CD4-positive, alpha-beta T cell treated with Interferon gamma for 1 hour (primary cell): ENCODE measurements at regions not wholly inside any gene's neighbourhood (a gene's known extent, or its start where the extent isn't known, plus 50 kb on each side); places are given as distances from the start of the nearest gene placed in this dataset.

ENCODE experiments used
- DNase-seq: peaks from one replicate; pipeline ENCODE4 v3.0.0-alpha.2; 2020

DNA sequence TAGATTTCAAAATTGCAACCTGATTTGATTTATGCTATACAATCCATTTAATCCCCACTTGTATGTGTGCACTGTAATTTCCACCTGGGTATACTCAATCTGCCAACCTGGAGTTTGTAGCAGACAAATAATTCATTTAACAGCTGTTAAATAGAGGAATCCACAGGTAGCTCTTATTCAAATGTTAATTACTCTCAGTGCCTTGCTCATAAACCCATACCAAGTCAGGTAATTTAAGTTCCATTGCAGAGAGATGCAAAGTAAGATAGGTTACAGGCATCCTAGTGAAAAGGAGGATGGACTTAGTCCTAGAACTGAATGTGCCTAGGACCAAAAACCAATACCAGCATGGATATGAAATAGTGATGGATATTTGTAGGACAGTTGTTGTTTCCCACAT is 674.2 kb downstream of the TBL1XR1 start:
- DNase-seq = no peak

DNA sequence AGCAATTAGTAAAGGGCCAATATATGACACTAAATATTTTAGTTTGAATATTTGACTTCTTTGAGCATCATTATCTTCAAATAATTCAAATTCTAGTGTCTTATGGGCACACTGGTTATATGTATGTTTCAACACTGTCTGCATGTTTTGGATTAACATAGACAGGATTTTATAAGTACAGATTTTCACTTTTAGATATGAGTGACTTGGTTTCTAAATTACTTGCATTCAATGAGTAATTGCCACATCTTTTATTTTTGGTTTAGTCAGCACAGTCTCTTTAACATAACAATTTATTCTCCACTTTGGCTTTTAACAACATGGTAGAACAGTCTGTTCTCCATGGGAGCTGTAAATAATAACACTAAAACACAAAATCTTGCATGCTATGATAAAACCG is 674.8 kb downstream of the TBL1XR1 start:
- no peak for DNase-seq

DNA sequence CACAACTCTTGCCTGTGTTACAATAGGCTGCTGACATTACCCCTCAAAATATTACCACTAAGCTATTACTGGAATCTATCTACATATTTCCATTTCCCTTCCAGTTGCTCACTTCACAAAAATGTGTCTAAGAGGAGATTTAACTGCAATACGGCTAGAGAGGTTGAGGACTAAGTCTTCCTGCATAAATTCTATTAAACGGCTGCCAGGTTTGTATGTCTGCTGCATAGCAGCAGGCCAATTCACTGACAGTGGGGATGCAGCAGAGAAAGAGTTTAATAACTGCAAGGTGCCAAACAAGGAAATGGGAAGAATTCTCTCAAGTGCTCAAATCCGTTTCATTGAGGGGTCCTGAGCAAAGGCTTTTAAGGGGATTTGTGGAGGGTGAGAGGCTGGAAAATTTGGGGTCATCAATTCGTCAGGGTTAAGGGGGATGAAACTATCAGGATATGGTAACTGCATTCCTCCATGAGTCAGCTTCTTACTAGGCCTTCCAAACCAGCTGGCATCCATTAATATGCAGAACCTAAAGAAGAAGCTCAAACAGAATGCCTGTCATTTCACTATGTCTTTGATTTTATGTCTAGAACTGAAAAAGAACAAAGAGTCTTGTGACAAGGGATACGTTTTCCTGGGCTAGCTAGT is 675.6 kb downstream of the TBL1XR1 start:
- DNase-seq = no peak

DNA sequence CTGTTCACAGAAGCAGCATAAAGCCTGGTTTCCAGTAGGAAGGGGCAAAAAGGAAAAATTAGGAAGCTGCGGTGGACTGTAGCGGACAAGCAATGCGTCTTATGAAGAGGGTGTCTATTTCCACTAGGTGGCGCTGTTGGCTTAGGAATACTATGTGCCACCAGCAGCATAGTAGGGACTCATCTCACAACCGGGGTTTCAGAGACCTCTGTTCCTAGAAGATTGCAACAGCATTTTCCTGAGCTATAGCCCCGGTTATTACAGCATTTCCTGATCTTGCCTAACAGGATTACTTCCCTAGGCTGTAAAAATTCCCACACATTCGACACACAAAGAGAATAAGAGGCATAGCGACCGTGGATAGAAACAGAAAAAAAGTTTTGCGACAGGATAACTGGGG is 683.0 kb downstream of the TBL1XR1 start:
- no peak for DNase-seq

DNA sequence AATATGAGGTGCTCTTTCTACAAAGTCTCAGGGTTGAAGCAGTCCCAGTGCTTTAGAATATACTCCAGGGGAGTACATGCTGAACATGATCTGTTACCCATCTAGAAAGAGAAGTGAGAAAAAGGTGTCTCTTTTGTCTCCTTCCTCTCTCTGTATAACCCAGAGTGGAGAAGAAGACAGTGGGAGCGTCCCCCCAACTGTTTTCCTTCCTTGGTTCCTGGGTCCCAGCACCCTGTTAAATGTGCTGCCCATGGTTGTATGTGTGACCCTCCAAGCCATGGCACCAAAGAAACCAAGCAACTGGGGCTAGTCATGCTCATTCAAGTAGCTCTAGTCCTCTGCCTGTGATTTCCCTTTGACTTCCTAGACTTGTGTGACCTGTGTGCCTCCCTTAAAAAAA is 683.7 kb downstream of the TBL1XR1 start:
- DNase-seq = no peak

DNA sequence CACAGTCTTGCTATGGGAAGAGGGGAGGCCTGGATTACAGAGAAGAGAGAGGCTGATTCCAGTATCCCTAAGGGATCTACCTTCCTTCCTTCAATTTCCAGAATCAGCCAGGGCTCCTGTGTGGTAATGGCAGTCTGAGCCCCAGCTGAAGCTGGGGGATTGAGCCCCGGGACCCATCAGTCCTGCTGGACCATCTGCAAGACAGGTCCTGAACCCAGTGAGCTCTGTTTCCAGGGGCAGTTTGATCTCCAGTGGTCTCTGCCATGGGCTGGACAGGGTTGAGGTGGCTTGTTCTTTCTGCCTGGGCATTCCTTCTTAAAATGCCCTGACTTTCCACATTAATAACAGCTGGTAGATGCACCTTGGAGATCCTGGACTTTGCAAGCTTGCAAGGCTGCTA is 685.2 kb downstream of the TBL1XR1 start:
- no peak for DNase-seq

DNA sequence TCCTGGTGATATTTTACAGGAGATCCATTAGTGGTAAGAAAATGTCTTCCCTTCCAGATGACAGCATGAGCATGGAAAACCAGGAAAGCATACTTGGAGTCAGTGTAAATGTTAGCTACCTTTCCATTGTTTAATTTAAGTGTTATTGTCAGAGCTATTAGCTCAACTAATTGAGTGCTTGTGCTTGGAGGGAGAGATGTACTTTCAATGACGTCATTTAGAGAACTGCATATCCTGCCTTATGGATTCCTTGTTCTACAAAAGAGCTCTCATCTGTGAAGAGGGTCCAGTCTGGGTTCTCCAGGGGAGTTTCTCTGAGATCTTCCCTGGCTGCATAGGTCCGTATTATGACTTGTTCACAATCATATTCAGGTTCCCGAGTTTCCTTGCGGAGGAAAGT is 687.2 kb downstream of the TBL1XR1 start:
- no peak for DNase-seq

DNA sequence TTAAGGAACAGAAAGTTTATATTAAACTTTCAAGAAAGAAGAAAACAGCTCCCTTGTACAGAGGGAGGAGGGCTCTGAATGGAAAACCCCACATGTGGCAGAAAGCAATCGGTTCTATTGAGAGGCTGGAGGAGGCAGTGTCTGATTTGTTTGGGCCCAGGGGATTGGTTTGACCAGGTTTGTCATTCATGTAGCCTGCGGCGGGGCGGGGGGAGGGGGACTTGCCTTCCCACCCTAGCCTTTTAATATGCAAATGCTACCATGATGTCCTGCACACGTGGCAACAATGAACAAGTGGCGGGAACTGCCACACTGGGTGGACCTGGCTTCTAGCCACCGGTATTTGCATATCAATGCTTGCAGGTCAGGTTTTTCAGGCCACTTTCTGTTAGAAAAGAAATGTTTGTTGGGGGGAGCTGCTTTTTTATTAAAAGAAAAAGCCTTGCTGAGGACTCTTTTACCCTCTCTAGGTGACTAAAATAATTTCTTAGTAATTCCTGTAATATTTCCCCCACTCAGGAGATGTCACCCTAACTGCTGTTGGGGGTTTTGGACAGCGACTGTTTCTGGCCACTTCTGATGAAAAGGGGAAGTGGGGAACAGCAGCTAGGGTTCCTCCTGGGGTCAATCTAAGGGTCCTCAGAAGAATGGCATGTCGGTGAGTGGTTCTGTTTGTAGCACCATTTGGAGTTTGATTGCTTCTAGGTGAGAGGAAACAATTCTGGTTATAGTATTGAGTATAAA is 691.2 kb downstream of the TBL1XR1 start:
- DNase-seq = no peak

DNA sequence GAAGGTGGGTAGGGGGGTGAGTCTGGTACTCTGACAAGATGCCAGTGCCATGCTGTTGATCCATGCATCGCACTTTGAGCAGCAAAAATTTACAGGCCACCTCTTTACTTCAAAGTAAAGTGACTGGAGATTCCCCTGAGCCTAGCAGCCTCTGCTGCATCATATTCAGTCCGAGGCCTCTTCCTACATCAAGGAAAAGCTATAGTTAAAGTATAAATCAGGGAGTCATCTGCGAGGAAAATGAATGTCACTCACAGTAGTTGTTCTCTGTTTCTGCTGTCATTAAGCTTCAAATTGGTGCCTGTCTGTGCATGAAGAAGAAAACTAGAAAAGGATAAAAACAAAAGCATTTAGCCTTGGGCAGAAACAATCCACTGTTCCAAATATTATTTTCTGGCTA is 706.2 kb downstream of the TBL1XR1 start:
- no peak for DNase-seq

DNA sequence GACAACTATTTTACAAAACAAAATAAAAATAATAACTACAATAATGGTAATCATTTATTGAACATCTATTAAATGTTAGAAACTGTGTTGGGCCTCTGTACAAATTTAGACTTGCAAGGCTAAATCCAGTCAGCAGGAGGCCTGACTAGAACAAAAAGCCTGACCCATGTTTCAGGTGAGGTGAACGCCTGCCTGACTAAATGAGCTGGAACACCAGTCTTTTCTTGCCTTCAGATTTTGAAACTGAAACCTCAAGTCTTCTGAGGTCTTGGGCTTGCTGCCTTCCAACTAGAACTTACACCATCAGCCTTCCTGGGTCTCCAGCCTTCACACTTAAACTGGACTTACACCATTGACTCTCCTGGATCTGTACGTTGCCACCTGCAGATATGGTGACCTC is 706.9 kb downstream of the TBL1XR1 start:
- DNase-seq = no peak

DNA sequence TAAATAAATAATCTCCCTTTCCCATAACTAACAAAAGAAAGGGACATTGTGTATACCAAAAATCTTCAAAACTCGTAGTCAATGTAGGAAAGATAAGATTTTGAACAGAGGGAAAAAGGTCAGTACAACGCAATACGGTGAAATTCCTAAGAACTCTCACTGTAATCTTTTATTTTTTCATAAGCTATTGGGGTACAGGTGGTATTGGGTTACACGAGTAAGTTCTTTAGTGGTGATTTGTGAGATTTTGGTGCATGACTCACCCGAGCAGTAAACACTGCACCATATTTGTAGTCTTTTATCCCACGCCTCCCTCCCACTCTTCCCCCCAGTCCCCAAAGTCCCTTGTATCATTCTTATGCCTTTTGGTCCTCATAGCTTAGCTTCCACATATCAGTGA is 718.0 kb downstream of the TBL1XR1 start:
- no peak for DNase-seq

DNA sequence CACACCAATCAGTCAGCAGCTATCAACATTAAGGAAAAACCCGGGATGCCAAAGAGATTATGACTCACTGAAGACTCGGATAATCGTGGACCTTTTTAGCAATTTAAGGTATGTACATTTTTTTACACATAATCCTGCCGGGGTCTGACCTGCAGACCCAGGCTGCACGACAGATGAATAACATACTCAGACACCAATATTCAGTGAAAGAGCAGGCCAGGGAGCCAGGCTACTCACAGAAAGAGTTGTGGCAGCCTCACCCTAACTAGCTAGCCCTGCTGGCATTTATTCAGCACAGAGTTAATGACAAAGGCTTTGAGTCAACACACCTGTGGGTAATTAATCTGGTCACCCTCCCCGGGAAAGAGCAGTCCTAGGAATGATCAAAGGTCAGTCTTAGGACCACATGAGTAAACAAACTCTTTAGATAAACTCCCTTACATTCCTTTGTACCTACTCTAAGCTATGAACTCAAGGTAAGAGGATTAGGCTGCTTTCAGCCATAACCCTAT is 727.5 kb downstream of the TBL1XR1 start:
- DNase-seq = no peak

DNA sequence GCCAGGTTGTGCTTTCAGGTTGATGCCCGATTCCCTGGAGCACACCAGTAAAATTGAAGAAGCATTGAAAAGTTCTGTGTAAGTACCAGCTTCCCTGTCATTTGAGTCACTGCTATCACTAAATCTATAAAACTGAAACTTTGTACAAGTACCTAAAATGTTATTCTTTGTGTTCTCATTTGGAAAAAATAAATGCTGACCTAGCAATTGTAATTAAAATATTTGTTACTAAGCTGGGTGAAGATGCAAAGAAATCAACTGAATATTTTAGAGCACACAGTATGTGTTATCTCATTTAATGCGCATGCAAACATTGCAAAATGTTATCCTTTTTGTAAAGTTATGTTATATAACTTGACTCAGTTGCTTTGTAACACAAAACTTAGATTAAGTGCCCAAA is 733.7 kb downstream of the TBL1XR1 start:
- no peak for DNase-seq

DNA sequence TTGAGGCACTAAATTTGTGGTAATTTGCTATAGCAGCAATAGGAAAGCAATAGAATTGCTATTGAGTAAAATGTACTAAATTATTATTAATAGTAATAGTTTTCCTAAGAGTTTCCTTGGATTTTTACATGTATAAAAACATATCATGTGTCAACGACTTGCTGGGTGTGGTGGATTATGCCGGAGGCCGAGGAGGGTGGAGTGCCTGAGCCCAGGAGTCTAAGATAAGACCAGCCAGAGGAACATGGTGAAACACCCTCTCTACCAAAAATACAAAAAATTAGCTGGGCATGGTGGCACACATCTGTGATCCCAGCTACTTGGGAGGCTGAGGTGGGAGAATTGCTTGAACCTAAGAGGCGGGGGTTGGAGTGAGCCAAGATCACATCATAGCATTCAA is 749.9 kb downstream of the TBL1XR1 start:
- no peak for DNase-seq

DNA sequence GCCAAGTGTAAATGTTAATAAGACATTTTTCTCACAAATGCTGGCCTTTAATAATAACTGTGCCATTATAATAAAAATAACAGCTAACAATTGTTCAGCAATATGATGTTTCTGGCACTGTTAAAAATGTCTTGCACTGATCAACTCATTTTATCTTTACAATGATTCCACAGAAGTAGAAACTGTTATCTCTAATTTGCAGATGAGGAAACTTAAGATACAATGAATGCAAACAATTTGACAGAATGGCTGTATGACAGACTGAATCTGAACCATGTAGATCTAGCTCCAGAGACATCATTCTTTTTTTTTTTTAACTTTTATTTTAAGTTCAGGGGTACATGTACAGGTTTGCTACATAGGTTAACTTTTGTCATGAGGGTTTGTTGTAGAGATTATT is 755.0 kb downstream of the TBL1XR1 start:
- no peak for DNase-seq

DNA sequence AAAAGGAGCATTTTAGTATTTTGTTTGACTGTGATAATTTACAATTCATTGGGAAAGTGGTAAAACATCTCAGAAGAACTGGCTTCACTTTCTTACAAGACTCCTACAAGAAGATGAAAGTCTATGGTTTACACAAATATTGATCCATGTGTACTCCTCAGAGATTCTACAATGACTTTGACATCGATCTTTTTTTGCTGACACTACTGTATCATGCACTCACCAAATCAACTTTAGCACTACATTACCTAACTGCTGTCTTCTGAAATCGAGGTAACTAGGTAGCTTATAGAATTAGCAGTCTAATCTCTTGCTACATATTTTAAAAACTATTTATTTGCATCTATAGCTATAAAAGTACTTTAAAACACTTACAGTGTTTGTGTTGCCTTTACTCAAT is 757.6 kb downstream of the TBL1XR1 start:
- no peak for DNase-seq

DNA sequence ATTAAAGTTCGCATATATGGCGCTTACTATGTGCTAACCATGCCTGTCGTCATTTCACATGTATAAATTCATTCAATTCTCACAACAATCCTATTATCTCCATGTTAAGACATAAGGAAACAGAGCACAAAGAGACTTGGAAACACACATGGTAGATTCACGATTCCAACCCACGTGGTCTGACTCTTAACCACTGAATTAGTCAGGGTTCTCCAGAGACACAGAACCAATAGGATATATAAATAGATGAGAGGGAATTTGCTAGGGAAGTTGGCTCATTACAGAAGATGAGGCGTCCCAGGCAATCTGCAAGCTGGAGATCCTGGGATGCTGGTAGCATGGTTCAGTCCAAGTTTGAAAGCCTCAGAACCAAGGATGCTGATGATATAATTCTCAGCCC is 765.3 kb downstream of the TBL1XR1 start:
- no peak for DNase-seq

DNA sequence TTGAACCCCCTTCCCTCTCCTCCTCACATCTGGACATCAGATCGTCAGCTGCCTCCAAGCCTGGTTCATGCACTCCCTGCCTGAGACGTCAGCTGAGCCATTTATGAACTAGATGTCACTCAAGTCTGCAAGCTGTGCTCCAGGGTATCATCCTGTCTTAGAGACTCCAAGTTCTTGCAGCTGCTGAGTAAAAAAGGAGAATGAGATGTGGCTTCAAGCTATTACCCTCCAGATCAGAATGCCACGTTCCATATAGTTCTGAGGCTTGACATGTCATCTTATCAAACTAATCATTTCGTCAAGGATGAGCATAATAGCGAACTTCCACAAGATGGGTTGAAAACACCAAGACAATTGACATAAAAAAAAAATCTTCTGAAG is 766.3 kb downstream of the TBL1XR1 start:
- DNase-seq = no peak

DNA sequence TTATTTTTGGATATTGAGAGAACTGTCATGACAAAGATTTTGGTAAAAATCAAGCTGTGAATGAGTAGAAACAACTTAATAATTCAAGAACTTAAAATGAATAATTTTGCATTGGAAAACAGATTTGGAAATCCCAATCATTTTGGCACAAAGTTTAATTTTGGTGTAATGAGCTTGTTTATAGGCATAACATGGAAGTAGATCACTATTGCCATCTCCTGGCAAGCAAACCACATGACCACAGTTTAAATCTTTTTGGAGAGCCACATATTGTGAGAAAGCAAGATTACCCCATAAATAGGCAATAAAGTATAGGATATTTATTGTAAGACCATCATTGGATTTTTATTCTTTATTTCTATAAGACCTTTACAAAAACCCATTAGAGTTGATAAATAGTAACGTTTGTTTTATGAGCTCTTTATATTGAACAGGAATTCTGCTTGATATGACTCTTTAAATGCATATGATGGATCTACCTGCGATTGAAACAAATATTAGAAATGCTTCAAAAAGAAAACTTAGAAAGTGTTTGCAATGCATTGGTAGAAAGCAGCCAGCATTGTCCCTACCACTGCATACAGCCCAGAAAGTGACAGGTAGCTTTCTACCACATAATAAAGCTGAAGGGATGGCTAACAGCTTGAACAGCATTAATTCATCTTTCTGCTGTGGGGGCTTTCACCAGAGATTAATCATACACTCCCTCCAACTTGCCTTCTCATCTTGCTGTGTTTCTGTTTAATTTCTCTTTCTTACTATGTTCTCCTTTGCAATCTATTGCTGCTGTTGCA is 766.8 kb downstream of the TBL1XR1 start:
- no peak for DNase-seq

DNA sequence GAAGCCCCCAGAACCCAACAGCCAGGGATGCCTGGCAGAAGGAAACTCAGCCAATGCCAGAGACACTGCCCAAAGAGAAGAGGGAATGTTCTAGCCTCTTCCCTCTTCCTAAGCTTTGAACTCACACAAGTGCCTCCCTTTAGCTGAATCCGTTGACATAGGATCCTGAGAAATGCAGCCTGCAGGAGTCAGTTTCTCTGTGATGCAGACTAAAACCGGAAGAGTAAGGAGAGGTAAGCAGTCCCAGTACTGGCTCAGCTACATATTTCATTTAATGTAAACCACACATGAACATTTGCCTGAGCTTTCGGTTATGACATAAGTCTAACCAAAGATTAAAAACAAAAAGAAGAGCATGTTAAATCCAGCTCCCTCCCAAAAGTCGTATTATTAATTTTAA is 768.7 kb downstream of the TBL1XR1 start:
- no peak for DNase-seq

DNA sequence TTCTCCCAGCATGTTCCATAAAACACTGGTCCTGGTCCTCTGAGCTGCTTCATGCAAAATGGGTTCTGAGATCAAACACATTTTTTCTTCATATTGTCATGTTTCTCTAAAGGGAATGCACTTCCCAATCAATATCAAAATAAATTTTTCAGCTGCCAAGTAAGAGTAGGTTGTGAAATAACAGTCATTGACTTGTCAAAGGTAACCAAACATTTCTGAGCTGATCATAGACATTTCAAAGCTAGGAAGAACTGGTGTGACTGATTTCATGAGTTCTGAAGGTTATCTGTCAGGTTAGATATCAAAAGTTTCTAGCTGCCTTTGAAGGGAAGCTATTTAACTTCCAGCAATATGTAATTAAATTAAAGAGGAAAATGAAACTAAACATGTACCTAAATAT is 770.9 kb downstream of the TBL1XR1 start:
- no peak for DNase-seq

DNA sequence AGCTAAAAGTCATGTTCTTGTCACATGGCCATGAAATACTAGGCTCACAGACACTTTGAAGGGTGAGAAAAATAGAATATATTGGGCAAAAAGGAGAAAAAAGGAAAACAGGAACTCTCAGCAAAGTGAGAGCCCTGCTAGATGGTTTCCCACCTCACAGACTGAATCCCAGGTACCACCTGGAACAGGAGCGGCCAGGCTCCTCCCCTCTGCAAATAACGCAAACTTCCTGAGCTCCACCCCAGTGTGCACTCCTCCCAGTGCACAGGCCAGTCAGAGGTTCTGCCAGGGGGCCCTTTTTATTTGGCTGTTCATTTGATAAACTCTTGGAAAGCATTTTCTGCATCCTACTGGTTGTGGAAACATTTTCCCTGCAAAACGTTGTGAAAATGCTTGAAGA is 780.4 kb downstream of the TBL1XR1 start:
- no peak for DNase-seq

DNA sequence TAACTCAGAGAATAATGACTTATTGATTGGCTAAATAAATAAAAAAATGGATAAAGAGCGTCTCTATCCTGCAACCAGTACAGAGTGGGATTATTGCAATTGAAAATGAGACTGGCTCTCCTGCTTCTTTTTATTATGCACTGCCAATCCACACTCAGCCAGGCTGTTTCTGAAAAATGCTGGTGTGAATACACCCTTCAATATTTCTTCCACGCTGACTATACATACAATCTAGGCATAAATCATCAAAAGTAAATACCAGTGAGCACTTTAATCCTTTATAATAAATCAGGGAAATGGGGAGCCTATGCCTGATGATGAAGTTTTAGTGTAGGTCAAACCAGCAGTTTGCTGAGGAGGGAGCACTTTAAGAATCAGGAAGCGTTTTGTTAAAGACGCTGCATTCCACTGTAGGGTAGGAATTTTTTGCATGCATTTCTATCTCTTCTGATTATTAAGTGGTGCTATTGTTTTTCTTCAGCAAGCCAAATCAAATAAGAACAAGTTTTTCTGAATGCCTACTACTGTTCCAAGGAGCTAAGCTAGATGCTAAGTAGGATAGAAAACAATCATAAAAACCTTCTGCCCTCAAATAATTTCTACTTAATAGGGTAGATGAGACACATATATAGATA is 781.5 kb downstream of the TBL1XR1 start:
- DNase-seq = no peak

DNA sequence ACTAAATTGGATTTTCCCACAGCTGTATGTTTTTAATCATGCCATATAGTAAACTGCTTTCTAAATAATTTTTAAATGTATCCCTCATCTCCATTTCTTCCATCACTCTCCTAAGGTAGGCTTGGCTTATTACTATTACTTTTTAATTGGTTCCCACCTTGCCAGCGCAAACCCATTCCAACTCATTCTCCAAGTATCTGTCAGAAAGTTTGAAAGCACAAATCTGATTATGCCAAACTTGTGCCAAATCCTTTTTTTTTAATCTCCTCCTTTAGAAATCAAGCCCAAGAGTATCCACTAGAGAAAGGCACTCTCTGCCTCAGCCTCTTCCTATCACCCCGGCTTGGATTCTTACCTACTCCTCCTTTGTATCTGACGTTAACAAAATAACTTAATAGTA is 784.5 kb downstream of the TBL1XR1 start:
- no peak for DNase-seq
